Liver (tissue), 8 donors: ENCODE measurements at regions not wholly inside any gene's neighbourhood (a gene's known extent, or its start where the extent isn't known, plus 50 kb on each side); places are given as distances from the start of the nearest gene placed in this dataset.
A peak's percentile ranks its signal among the peaks of the same experiment; 100 is the strongest.

Experiments
- DNase-seq: peaks from one replicate; pipeline ENCODE4 v3.0.0-alpha.2; 2017; ENCODE audit warnings: low spot score
- H3K27ac ChIP-seq, 2 donors: one replicate each; pipeline ENCODE4 v1.7.0; 2013; ENCODE audit warnings: inconsistent platforms in 2 of 2, low read length in 2 of 2, control low read depth in 1 of 2, low read depth in 1 of 2, mild to moderate bottlenecking in 1 of 2
- H3K27me3 ChIP-seq, 4 donors: one replicate each; pipeline versions ENCODE4 v1.6.1 to v1.7.0; 2013; ENCODE audit warnings: low read length in 3 of 4, inconsistent platforms in 1 of 4, mild to moderate bottlenecking in 1 of 4, moderate library complexity in 1 of 4; ENCODE audit not compliant: control insufficient read depth in 4 of 4, insufficient read depth in 4 of 4
- H3K36me3 ChIP-seq, 4 donors: one replicate each; pipeline versions ENCODE4 v1.6.1 to v1.7.0; 2013; ENCODE audit warnings: low read length in 3 of 4, mild to moderate bottlenecking in 3 of 4, low read depth in 1 of 4, moderate library complexity in 1 of 4; ENCODE audit not compliant: control insufficient read depth in 4 of 4, insufficient read depth in 3 of 4
- H3K4me1 ChIP-seq, 4 donors: one replicate each; pipeline versions ENCODE4 v1.6.1 to v1.7.0; 2013; ENCODE audit warnings: low read length in 3 of 4, mild to moderate bottlenecking in 3 of 4, moderate library complexity in 1 of 4; ENCODE audit not compliant: control insufficient read depth in 4 of 4, insufficient read depth in 4 of 4
- H3K4me3 ChIP-seq, 3 donors: one replicate each; pipeline versions ENCODE4 v1.6.1 to v1.7.0; 2013; ENCODE audit warnings: low read length in 3 of 3, control low read depth in 1 of 3, low read depth in 1 of 3, mild to moderate bottlenecking in 1 of 3
- H3K9ac ChIP-seq, 2 donors: one replicate each; pipeline ENCODE4 v1.7.0; 2013; ENCODE audit warnings: low read length in 2 of 2, mild to moderate bottlenecking in 2 of 2, moderate library complexity in 2 of 2, control low read depth in 1 of 2, low read depth in 1 of 2
- H3K9me3 ChIP-seq, 4 donors: one replicate each; pipeline versions ENCODE4 v1.6.1 to v1.7.0; 2013; ENCODE audit warnings: low read length in 3 of 4; ENCODE audit not compliant: control insufficient read depth in 4 of 4
- CTCF ChIP-seq: fragments of 150-350 bp; IDR thresholded peaks from 2 replicates; pipeline ENCODE4 v1.5.1; 2017; ENCODE audit warnings: improper control_type of control experiment, low read depth, low read length; ENCODE audit not compliant: missing input control
- EGR1 ChIP-seq, 2 donors: IDR thresholded peaks; 2 replicates each; pipeline ENCODE4 v1.6.1; 2016 to 2018; ENCODE audit warnings: antibody characterized with exemption in 2 of 2, low read depth in 2 of 2
- FOXA2 ChIP-seq: IDR thresholded peaks from 2 replicates; pipeline ENCODE4 v1.6.1; 2016; ENCODE audit warnings: antibody characterized with exemption
- HNF4A ChIP-seq, 2 donors: conservative IDR thresholded peaks; 2 replicates each; pipeline ENCODE4 v1.6.1; 2016; ENCODE audit warnings: antibody characterized with exemption in 2 of 2, mild to moderate bottlenecking in 2 of 2
- HNF4G ChIP-seq: IDR thresholded peaks from 2 replicates; pipeline ENCODE4 v1.6.1; 2016; ENCODE audit warnings: antibody characterized with exemption
- JUND ChIP-seq, 2 donors: IDR thresholded peaks; 2 replicates each; pipeline ENCODE4 v1.6.1; 2016; ENCODE audit warnings: antibody characterized with exemption in 2 of 2
- NR2F2 ChIP-seq: IDR thresholded peaks from 2 replicates; pipeline ENCODE4 v1.6.1; 2016; ENCODE audit warnings: antibody characterized with exemption
- RAD21 ChIP-seq, 2 donors: IDR thresholded peaks; 2 replicates each; pipeline ENCODE4 v1.6.1; 2016; ENCODE audit warnings: antibody characterized with exemption in 2 of 2, mild to moderate bottlenecking in 2 of 2
- SP1 ChIP-seq: IDR thresholded peaks from 2 replicates; pipeline ENCODE4 v1.6.1; 2018; ENCODE audit warnings: antibody characterized with exemption, mild to moderate bottlenecking
- TAF1 ChIP-seq: conservative IDR thresholded peaks from 2 replicates; pipeline ENCODE4 v1.6.1; 2016; ENCODE audit warnings: antibody characterized with exemption, mild to moderate bottlenecking
- ZBTB33 ChIP-seq: IDR thresholded peaks from 2 replicates; pipeline ENCODE4 v1.6.1; 2016; ENCODE audit warnings: antibody characterized with exemption
- WGBS: extraction: QIAGEN DNeasy Blood & Tissue Kit; methylation state at CpG from one replicate; pipeline ENCODE4 v1.1.7; 2013; 5-methylcytosine and 5-hydroxymethylcytosine counted together
- donor health status: healthy.
- donor health status: healthy.
- donor health status: healthy.
- donor health status: healthy.
- donor health status: healthy.

GRCh38 chr3:104273046-104273649 lies 1093.6 kb upstream of the ALCAM start:
- no peak for TF ChIP-seq SP1
- TF ChIP-seq HNF4G: no peak
- peak; percentile 89 to 92 for TF ChIP-seq RAD21 (IDR thresholded peaks at IDR 0.05)
- TF ChIP-seq HNF4A (conservative IDR thresholded peaks at IDR 0.05): no peak
- TF ChIP-seq CTCF: peak; percentile 69
- Histone ChIP-seq H3K4me3 (no peak overlapping the region), H3K9me3 (peaks cover 4 to 10% (median 9%) of the 10 kb centered on the region in 4 donors), H3K27ac (no peak overlapping the region), H3K4me1 (no peaks in the 10 kb centered on the region), H3K36me3 (no peaks in the 10 kb centered on the region), H3K9ac (no peak overlapping the region), H3K27me3 (no peaks in the 10 kb centered on the region)
- 53% methylated on average over 4 of the region's 4 CpGs for WGBS
- no peak for DNase-seq

GRCh38 chr3:104275199-104275598 lies 1091.5 kb upstream of the ALCAM start:
- H3K9ac ChIP-seq: no peak overlapping the region
- H3K4me1 ChIP-seq: peaks cover 0 to 2% (median 0%) of the 10 kb centered on the region in 4 donors
- no peak overlapping the region for H3K27ac ChIP-seq
- no peak for DNase-seq
- no peaks in the 10 kb centered on the region for H3K27me3 ChIP-seq
- H3K4me3 ChIP-seq: no peak overlapping the region
- H3K36me3 ChIP-seq: no peaks in the 10 kb centered on the region
- TF ChIP-seq EGR1 (IDR thresholded peaks at IDR 0.05; ENCODE audit: low read depth in 2 of 2) (no peak), RAD21 (IDR thresholded peaks at IDR 0.05) (no peak), NR2F2 (no peak), FOXA2 (no peak), HNF4G (no peak), JUND (IDR thresholded peaks at IDR 0.05) (no peak), ZBTB33 (no peak), CTCF (no peak), TAF1 (no peak)
- H3K9me3 ChIP-seq: peaks cover 4 to 14% (median 10%) of the 10 kb centered on the region in 4 donors

- 21% methylated on average over 1 of the region's 1 CpG for WGBS
- peaks cover 0 to 2% (median 0%) of the 10 kb centered on the region in 4 donors for H3K4me1 ChIP-seq
- H3K4me3 ChIP-seq: peak overlapping the region; percentile 30 to 52 (median 36)
- H3K27ac ChIP-seq: peak overlapping the region; percentile 47 to 59
- no peaks in the 10 kb centered on the region for H3K27me3 ChIP-seq
- peaks cover 0 to 3% (median 0%) of the 10 kb centered on the region in 4 donors for H3K36me3 ChIP-seq
- no peak for DNase-seq
- no peak for TF ChIP-seq EGR1 (IDR thresholded peaks at IDR 0.05; ENCODE audit: low read depth in 2 of 2)
- peak; percentile 18 to 48 for TF ChIP-seq JUND (IDR thresholded peaks at IDR 0.05)
- H3K9ac ChIP-seq: peak overlapping the region; percentile 69 to 75
- H3K9me3 ChIP-seq: peaks cover 4 to 19% (median 11%) of the 10 kb centered on the region in 4 donors
These were observed 1087.1 kb upstream of the ALCAM start for GRCh38 chr3:104279617-104280016.
